Calu3 (cell line): ENCODE measurements at regions not wholly inside any gene's neighbourhood (a gene's known extent, or its start where the extent isn't known, plus 50 kb on each side); places are given as distances from the start of the nearest gene placed in this dataset.

Experiments
- BruUV-seq: library from RNA; stranded (reverse); fragments of 400-500 nt; replicated peaks from 2 replicates; lab custom pipeline; 2021; lab: Mats Ljungman, UMichigan
- CTCF ChIA-PET: fragments of 300-600 bp; sonication (Branson Sonifier 250); formaldehyde crosslinking; loops from one replicate; lab custom pipeline; 2022; ENCODE audit warnings: antibody characterized with exemption; lab: Charles Lee
- DNase-seq: peaks from one replicate; pipeline ENCODE4 v3.0.0; 2022
- H3K27ac Mint-ChIP-seq: one replicate; pipeline ENCODE4 v1.8.0; 2022; ENCODE audit warnings: mixed read lengths; ENCODE audit not compliant: unreplicated experiment
- H3K27me3 Mint-ChIP-seq: one replicate; pipeline ENCODE4 v1.8.0; 2022; ENCODE audit warnings: mixed read lengths; ENCODE audit not compliant: unreplicated experiment
- H3K36me3 Mint-ChIP-seq: one replicate; pipeline ENCODE4 v1.8.0; 2022; ENCODE audit warnings: mild to moderate bottlenecking, moderate library complexity, mixed read lengths; ENCODE audit not compliant: insufficient read depth, unreplicated experiment
- H3K4me1 Mint-ChIP-seq: one replicate; pipeline ENCODE4 v1.8.0; 2022; ENCODE audit warnings: mild to moderate bottlenecking, low read depth, mixed read lengths; ENCODE audit not compliant: unreplicated experiment
- H3K4me3 Mint-ChIP-seq: one replicate; pipeline ENCODE4 v1.8.0; 2022; ENCODE audit warnings: mild to moderate bottlenecking, low read depth, moderate library complexity, mixed read lengths; ENCODE audit not compliant: unreplicated experiment
- H3K9me3 Mint-ChIP-seq: one replicate; pipeline ENCODE4 v1.8.0; 2022; ENCODE audit warnings: low read depth, mixed read lengths; ENCODE audit not compliant: unreplicated experiment
- CTCF ChIP-seq: fragments of 200-600 bp; IDR thresholded peaks from one replicate; pipeline ENCODE4 v1.8.0; 2022; ENCODE audit warnings: antibody characterized with exemption; ENCODE audit not compliant: unreplicated experiment
- intact Hi-C: fragments of 100-400 bp; cut with micrococcal nuclease; formaldehyde crosslinking; loops from one replicate; pipeline ENCODE4 v1.10.0; 2022; ENCODE audit not compliant: unreplicated experiment

DNA sequence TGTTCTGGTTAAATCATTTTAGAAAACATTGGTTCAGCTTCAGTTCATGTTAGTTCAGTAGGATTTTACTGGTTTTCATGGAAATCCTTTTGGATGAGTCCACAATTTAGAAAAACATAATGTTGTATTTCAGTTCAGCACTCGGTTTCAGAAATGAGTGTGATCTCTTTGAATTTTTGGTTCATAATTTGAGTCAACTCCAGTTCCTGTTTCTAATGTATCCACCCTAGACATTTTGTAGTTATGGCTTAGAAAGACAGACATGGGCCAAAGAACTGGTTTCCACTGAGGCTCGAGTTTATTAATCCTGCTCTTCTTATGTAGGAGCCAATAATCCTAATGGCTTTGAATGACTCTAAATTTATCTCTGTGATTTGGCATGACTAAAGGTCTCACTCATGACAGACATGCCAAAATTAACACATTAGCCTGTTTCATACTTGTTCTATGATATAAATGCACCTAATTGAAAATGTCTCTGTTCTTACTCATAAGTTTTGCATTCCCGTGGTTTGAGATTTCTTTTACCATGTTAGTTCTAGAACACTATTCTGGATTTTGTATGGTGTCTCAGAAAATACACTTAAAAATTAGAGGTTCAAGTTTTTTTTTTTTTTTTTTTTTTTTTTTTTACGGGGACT lies 82.3 kb upstream of the SPRED2 start:
- CTCF ChIA-PET, result interaction anchor here (0.5 kb wide), 1 partner anchor 206 kb away, joined by 4 read pairs; no protein-coding TSS in a partner anchor
- Mint-ChIP-seq H3K36me3 (no peaks in the 10 kb centered on the region), H3K4me1 (no peaks in the 10 kb centered on the region), H3K9me3 (peaks cover 3% of the 10 kb centered on the region), H3K27ac (no peak overlapping the region), H3K27me3 (no peaks in the 10 kb centered on the region), H3K4me3 (no peak overlapping the region)
- no peak for TF ChIP-seq CTCF
- no TSS peak for BruUV-seq
- intact Hi-C loops, result no loop called here
- no peak for DNase-seq

GRCh38 chr2:65512783-65513182 lies 80.4 kb upstream of the SPRED2 start:
- Mint-ChIP-seq H3K4me3 (no peak overlapping the region), H3K36me3 (no peaks in the 10 kb centered on the region), H3K27me3 (no peaks in the 10 kb centered on the region), H3K27ac (no peak overlapping the region), H3K9me3 (peaks cover 3% of the 10 kb centered on the region), H3K4me1 (no peaks in the 10 kb centered on the region)
- intact Hi-C loops, result no loop called here
- CTCF ChIA-PET, result interaction anchor here (0.6 kb wide), 1 partner anchor 9 kb away, joined by 4 read pairs; no protein-coding TSS in a partner anchor
- DNase-seq, result no peak
- no TSS peak for BruUV-seq
- no peak for TF ChIP-seq CTCF

- no peak for TF ChIP-seq CTCF
- H3K27ac Mint-ChIP-seq, result no peak overlapping the region
- peaks cover 3% of the 10 kb centered on the region for H3K4me1 Mint-ChIP-seq
- H3K27me3 Mint-ChIP-seq, result no peaks in the 10 kb centered on the region
- BruUV-seq, result no TSS peak
- CTCF ChIA-PET, result interaction anchor here (0.6 to 0.7 kb wide), 3 partner anchors 11 to 1353 kb away, joined by 3 to 6 read pairs (median 3); no protein-coding TSS in a partner anchor
- intact Hi-C loops, result no loop called here
- peaks cover 3% of the 10 kb centered on the region for H3K9me3 Mint-ChIP-seq
- no peak overlapping the region for H3K4me3 Mint-ChIP-seq
- no peaks in the 10 kb centered on the region for H3K36me3 Mint-ChIP-seq
- no peak for DNase-seq
Measured at GRCh38 chr2:65511306-65511705, 78.9 kb upstream of the SPRED2 start.

DNA sequence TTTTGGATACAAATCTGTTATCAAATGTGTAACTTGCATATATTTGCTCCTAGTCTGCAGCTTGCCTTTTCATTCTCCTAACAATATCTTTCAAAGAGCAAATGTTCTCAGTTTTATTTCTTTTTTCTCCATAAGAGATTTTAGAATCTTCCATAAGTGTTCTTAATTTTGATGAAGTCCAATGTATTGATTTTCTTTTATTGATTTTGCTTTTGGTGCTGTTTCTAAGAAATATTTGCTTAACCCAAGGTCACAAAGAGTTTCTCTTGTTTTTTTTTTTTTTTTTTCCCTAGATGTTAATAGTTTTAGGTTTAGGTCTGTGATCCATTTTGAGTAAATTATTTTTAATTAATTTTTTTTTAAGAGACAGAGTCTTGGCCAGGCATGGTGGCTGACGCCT lies 75.8 kb upstream of the SPRED2 start:
- no peaks in the 10 kb centered on the region for H3K36me3 Mint-ChIP-seq
- no peak for TF ChIP-seq CTCF
- peaks cover 23% of the 10 kb centered on the region for H3K4me1 Mint-ChIP-seq
- BruUV-seq, result no TSS peak
- intact Hi-C loops, result no loop called here
- no peak for DNase-seq
- H3K27ac Mint-ChIP-seq, result no peak overlapping the region
- CTCF ChIA-PET, result interaction anchor here (0.7 kb wide), 1 partner anchor 79 kb away, joined by 3 read pairs; no protein-coding TSS in a partner anchor
- peaks cover 3% of the 10 kb centered on the region for H3K9me3 Mint-ChIP-seq
- H3K4me3 Mint-ChIP-seq, result no peak overlapping the region
- no peaks in the 10 kb centered on the region for H3K27me3 Mint-ChIP-seq
